ENCODE measurements at regions not wholly inside any gene's neighbourhood (a gene's known extent, or its start where the extent isn't known, plus 50 kb on each side); places are given as distances from the start of the nearest gene placed in this dataset.
A peak's percentile ranks its signal among the peaks of the same experiment; 100 is the strongest.
"Not testable (repeated sequence)": the region's sequence is repeated elsewhere in the genome, so short reads cannot be mapped to it uniquely, and the experiment has no call there.

DNA sequence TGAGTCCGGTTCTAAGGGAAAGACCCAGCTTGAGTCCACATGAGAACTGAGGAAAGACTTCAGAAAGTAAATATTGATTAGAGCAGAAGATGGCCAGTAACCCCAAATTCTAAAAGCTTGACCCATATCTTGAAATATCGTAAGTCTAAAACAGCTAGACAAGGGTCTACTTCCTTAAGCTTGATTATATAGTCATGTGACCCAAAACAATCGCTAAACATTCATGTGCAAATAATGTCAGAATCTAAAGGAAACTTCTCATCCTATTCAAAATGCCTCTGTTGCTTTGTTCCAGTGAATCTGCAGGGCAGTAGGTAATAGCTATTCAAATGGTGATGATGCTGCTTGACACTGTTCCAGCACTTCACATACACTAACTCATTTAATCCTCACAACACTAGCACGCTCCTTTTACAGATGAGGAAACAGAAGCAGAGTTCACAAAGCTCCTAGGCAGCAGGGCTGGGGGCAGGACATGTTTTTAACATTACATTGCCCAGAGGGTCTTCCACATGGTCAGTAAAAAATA, 52.6 kb downstream of the TCF20 start:
- DNase-seq = no peak

DNA sequence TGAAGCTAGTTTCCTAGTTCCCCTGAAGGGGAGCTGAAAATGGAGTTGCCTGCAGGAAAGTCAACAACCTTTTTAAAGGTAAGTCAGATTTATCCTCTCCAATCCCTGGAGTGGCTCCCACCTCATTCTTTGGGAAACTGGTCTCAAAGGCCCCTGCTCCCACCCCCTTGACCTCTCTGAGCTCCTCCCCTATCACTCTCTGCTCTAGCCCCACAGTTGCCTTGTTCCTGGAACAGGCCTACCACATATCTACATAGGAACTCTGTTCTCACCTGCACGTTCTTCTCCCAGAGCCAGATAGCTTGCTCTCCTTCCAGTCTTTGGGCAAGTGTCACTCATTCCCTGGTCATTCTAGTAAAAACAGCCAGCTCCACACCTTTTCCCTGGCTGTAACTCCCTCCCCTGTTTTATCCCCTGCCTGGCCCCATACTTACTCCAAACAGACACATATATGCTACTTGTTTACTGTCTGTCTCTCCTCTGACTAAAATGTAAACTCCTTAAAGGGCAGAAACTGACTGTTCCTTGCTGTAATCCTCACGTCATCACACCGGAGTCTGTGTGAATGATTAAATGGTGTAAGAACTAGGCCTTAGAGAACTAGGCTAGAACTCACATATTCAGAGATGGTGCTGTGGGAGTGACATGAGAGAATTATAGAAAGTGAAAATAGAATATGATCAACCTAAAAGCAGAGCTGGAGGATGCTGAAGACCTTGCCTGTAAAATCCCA, 53.3 kb downstream of the TCF20 start:
- DNase-seq = no peak

DNA sequence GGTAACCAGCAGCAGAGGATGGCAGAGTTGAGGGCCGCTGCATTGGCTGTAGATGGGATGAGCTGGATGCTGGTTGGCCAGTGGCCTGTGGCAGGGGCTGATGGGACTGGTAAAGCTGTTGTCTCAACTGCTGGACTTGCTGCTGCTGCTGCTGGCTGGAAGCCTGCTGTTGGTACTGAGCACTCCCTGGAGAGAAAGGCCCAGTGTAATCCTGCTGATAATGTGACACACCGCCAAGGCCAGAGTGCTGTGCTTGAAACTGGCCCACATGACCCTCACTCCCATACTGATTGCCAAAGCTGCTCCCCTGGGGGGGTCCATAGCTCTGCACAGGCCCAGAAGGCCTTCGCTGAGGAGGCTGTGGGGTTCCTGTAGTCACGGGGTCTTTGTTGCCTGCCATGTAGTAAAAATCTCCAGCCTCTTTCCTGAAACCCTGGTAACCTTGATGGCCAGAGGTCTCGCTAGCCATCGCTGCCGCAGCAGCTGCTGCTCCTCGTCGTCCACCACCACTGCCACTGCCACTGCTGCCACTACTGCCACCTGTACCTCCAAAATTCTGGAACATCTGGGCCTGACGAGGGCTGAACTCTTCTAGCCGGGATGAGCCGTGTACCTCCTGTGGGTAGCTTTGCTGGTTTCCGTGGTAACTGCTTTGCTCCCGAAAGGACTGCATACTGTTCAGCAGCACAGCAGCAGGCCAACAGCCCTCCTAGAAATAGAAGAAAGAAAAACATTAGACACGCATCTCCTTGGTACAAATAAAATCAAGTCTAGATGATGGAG, 55.6 kb downstream of the TCF20 start:
- no peak for DNase-seq

DNA sequence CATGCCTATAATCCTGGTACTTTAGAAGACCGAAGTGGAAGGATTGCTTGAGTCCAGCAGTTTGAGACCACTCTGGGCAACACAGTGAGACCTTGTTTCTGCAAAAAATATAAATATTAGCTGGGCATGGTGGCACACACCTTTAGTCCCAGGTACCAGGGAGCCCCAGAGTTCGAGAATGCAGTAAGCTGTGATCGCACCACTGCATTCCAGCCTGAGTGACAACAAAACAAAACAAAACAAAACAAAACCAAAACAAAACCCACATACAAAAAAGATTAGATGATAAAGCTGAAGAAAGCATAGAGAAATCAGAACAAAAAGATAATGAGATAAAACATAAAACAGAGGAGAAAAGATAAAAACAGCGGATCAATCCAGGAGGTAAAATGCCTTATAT, 62.1 kb downstream of the TCF20 start:
- no peak for DNase-seq

DNA sequence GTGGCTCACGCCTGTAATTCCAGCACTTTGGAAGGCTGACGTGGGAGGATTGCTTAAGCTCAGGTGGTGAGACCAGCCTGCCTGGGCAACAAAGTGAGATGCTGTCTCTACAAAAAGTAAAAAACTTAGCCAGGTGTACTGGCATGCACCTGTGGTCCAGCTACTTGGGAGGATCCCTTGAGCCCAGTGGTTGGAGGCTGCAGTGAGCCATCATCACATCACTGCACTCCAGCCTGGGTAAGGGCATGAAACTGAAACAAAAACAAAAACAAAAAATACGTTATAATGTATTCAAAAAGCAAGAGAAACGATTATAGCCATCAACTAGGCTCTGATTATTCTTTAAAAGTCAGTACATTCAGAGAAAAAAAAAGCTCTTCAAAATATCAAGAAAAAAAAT, 62.5 kb downstream of the TCF20 start:
- DNase-seq = no peak

DNA sequence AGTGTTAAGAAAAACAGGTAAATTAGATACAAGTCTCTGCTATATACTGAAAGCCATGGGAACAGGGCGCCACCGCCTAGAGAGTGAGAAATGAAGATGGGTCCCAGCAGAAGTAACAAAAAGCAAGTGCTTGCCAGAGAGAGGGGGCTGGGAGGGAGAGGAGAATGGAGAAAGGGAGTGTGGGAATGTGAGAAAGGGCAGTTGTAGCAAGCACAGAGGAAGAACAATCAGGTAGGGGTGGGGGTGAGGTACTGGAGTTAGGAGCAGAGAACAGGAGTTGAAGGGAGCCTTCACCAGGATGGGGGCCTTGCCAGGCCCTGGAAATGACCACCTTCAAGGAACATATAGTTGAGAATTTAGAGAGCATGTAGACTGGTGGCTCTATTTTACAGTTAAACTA, 66.8 kb downstream of the TCF20 start:
- no peak for DNase-seq

DNA sequence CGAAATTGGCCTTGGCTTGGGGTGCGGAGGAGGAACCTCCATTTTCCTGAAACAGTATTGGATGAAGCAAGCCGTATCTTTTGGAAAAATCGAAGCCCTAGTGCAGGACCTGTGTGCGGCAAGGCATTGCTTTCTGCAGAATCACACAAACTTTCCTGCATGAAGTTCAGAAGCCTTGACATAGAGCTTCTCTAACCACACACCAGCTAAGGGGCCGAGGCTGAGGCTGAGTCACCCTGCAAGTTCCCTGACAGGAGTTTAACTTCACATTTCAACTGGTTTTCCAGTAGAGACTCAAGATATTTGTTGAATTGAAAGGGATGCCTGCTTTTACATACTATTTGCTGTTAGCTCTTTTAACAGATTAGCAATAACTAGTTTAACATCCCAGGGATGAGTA, 67.8 kb downstream of the TCF20 start:
- no peak for DNase-seq

DNA sequence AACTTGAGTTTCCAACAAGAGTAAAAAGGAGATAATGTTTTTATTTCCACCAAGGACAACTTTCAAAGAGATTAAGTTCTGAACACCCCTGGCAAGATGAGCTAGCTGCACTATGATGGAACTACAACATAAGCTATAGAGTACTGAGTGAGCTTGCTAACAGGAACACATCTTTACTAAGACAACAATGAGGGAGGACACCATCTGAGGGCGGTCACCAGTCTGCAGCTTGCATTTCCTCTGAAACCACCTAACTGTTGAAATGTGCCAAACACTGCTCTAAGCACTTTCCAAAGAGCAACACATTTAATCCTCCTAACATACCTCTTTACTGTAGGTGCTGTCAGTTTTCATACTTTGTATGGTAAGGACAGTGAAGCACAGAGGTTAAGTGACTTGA, 68.4 kb downstream of the TCF20 start:
- DNase-seq = no peak

DNA sequence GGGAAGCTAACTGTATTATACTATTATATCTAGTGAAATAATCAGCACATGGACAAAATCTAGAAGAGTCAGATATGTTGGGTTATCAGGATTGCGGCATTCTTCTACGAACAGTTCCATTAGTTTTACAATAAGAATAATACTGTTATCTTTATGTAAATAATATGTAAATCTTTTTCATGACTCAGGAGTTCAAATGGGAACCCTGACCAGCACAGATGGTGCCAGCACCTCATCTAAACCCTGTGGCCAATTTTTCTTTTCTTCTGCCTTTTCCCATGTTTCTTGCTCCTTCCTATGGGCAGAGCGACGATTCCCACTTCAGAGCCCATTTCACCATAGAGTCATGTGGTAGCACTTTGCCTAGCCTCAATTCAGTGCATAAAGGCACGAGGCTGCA, 68.4 kb upstream of the CYP2D6 start:
- DNase-seq = no peak

DNA sequence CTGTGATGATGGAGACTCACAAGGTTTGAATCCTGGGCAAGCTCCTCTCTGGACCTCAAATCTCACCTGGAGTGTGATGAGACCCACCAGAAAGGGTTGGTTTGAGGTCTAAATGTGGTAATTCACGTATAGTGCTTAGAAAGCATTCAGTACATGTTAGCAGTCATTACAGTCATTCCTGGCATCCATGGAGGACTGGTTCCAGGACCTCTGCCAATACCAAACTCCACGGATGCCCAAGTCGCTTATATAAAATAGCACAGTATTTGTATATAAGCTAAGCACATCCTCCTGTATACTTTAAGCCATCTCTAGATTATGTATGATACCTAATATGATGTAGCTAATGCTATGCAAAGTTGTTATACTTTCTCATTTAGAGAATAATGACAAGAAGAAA, 67.6 kb upstream of the CYP2D6 start:
- DNase-seq = peak; percentile 40

DNA sequence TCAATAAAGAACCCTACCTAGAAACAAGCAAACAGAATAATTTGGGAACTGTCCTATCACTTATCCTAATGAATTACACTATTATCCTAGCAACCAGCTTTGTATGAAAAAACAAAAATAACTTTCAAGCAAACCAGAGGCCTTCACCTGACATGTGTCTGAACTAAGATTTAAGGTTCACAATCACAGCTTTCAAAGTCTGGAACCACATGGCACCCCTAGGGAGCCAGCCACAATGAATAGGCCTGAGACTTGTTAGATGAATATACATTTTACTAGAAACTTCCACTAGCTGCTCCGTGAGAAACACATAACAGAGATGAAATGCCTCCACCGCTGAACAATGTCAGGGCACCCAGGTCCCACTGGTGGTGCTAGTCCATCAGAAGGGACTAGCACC, 65.8 kb upstream of the CYP2D6 start:
- no peak for DNase-seq

DNA sequence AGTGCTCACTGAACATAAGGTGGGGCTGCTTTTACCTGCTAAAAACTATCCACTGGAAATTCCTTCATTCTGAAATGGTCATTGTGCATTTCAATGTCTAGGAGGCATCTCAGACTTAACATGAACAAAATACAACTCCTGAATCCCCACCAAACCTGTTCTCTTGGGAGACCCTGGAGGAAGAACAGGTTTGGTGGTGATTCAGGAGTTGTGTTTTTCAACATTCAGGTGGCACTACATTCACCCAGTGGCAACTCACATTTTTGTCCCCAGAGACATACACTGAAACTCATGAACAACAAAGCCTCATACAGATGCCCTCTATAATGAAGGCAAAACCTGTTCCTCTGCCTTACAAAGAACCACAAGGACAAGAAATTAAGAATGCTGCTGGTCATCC, 64.3 kb upstream of the CYP2D6 start:
- DNase-seq = no peak

DNA sequence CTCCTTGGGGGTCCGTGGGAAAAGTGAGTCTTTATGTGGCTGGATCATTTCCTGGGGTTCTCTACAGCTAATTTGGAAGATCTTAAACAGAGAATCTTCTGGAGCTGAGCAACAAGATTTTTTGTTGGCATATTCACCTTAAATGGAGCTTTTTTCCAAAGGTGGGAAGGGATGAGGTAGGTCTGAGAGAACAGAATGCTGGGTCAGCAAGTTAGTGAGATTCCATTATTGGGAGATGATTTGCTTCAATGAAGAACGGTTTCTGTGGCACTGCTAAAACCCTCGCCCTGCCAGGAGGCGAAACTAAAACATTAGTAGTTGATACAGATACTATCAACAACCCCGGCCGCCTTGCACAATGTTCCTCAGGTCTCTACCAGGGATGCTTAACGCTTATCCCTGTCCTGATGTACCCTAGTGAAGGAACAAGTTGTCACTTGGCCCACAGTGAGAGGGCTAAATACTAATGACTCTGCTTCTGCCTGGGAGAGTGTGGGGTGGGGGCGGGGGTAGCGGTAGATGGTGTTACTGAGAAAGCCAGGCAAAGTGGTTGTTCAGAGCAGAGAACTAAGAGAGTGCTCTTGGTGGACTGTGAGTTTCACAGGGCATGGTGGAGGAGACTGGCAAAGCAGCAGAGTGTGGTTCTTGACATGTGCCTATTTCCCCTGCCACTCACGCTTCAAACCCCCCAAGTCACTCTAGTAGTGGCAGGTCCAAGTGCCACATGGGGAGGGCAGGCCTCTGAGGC, 63.7 kb upstream of the CYP2D6 start:
- DNase-seq = no peak

DNA sequence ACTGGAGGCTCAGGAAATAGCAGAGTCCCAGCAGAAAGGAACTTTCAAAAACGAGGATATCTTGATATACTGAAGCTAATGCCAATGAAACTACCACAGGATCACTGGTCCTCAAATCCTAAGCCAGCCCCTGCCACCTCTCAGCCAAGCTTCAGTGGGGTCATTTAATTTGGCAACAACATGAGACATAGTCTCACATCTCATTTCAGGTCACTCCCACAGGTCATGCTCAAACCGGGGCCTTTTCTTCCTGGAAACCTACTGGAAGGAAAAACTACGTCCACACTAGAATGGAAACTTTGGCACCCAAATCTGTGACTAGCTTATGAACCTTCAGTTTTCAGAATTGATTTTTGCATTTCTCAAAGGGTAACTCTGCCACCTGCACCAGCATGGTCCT, 61.9 kb upstream of the CYP2D6 start:
- DNase-seq = no peak

DNA sequence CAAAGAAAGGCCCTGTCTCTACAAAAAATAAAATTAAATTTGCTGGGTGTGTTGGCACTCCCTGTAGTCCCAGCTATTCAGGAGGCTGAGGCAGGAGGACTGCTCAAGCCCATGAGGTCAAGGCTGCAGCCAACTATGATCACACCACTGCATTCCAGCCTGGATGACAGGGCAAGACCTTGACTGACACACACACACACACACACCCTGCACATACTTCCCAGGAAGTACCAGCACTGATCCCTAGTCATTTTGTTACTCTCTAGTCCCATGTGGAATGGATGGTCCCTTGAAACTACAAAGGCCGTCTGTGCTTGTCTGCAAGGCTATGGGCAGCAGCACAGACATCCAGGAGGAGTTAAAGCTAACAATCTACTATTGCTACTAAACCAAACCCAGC, 59.7 kb upstream of the CYP2D6 start:
- no peak for DNase-seq

DNA sequence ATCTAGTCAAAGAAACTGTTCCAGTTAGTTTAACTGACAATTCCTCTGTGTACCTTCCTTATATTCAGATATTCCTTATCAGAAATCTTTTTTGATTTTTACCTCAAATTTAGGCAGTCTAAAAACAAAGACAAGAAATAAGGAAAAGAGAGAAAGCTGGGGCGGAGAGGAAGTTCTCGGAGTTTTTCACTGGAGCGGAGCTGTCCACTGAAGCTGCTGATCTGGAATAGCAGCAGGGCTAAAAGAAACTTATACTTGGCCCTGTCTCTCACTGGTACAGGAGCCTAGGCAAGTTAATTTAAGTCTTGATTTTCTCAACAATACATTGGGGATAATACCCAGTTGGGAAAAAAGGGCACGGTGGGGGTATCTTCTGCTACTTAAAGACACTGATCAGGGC, 59.2 kb upstream of the CYP2D6 start:
- DNase-seq = no peak

DNA sequence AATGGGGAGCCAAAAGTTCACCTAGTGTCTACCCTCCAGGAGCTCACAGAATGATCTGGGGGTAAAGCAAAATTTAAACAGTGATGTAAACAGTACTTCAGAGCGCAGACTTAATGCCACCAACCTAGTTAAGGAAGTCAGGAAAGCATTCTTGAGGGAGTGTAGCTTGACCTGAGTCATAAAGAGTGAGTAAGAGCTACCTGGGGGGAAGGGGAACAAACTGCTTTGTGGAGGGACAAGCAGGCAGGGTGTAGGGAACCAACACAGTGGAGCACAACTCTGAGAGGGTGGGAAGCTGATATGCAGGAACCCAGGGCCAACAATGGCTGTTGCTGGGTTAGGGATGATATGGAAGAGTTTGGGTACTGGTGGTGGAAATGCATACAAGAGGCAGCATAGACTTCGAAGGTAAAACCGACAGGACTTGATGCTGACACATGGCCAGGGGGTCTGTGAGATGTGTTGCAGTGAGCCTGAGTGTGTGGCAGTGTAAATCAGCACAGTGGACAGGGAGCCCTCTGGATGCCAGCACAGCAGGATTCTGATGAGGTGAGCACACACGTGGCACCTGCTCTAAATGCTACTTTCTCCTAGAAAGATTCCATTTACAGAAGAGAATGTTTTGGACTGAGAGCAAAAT, 58.3 kb upstream of the CYP2D6 start:
- no peak for DNase-seq

DNA sequence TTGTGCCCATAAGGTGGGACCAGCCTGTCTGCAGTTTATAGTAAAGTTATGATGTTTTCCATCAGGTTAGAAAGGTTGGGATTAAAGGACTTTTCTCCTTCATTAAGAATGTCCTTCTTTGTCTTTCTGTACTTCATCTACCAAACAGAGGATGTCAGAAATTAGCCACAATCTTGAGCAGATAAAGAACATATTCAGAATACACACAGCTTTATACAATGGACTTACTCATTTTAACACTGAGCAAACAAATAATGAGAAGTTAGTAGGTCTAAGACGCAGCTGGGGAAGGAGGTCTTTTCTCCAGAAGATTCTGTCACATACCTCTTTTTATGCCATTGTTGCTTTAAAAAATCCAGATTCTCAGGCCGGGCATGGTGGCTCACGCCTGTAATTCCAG, 57.0 kb upstream of the CYP2D6 start:
- no peak for DNase-seq

DNA sequence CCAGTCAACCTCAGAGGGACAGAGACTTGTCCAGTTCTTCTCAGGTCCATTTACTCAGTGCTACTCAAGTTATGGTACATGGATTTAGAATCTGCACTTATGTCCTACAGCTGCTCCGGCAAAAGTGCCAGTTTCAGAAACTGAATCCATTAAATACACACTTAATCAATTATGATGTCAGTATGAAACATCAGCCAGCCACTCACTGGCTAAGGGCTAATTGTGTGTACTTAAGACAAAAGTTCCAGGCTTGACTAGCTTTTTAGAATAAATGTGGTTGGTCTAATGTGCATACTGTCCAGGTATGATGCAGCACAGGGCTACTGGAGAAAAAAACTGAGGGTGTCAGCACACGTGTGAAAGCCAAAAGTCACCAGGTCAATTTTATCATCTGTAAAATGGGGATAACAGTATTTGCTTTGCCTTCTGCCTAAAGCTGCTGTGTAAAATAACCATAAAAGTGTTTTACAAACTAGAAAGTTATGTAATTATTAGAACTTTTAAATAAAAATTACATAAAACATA, 55.4 kb upstream of the CYP2D6 start:
- DNase-seq = no peak

DNA sequence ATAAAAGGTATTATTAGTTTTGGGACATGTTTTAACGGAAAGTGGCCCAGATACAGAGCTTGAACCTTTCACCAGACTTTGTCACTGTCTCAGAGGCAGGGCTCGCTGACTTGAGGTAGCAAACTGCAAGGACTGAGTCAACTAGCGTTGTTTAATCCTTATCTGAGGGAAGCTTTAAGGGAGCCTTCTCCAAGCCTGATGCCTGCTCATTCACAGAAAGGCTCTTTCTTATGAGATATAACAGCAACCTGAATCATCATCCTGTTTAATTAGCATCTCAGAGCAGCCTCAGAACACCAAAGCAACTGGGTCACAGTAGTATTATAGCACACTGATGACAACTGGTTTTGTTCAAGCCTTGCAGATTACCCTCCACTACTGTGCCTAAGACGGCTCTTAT, 54.2 kb upstream of the CYP2D6 start:
- DNase-seq = no peak

DNA sequence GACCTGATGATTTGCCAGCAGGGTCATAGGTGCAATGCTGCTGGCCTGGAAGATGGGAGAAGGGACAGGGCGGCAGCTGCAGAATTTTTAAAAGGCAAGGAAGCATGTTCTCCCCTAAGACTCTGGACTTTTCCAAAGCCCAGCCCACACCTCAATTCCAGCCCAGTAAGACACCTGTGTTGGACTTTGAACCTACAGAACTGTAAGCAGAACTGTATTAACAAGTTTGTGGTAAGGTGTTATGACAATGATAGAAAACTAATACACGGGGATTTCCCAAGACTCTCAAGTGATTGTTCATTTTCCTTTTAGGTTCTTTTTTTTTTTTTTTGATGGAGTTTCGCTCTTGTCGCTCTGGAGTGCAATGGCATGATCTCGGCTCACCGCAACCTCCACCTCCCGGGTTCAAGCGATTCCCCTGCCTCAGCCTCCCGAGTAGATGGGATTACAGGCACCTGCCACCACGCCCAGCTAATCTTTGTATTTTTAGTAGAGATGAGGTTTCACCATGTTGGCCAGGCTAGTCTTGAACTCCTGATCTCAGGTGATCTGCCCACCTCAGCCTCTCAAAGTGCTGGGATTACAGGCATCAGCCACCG, 53.0 kb upstream of the CYP2D6 start:
- not testable (repeated sequence) for DNase-seq

DNA sequence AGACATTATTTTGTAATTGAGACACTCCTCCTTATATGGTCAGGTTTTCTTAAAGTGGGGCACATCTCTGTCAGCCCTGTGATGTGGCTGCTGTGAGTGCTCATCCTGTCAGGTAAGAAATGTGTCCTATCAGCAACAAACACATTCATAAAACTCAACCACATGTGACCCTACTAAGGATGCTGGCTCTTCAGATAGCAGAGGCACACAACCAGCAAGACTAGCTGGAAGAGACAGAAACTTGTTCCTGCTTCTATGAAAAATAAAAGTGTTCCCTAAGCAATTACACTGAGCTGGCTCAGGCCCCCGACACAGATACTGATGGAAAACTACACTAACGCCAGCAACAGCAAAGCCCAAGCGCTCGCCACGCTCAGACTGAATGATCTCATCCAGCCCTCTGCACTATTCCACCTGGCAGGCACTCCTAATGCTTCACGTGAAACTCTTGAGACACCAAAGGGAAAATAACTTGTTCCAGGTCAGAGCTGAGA, 49.8 kb upstream of the CYP2D6 start:
- DNase-seq = peak; percentile 2
